ENCODE measurements at regions not wholly inside any gene's neighbourhood (a gene's known extent, or its start where the extent isn't known, plus 50 kb on each side); places are given as distances from the start of the nearest gene placed in this dataset.

DNA sequence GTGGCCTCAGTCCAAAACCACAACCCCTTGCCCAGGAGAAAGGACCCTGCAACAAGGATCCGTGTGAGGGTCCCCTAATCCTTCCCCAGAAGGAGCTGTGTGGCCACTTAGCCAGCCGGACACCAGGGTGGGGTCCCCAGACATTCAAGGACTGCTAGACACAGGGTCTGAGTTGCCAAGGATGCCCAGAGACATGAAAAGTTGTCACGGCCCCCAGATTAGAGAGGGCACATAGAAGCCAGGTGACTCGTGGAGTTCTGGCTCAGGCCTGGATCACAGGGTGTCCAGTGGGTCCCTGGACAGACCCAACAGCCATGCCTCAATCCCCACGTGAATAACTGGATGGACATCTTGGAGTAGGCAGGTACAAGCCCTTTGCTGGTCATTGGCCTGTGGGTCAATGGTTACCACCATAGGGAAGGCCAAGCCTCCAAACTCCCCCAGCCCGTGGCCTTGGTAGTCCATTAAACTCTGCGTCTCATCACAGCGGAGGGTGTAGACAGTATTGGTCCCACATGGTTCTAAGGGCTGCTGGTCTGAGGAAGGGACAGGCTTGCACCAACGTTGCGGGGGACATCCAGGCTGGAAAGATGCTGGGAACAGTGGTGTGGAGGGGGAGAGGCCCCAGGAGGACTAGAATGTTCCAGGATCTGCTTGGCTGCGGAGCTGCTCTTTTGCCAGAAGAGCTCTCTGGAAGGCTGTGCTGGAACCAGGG, 205.9 kb upstream of the PPP2R2D start:
- Histone ChIP-seq H3K36me3 (replicated peaks; ENCODE audit: control insufficient read depth, insufficient read depth, low read length) (no peaks in the 10 kb centered on the region), H3K4me3 (ENCODE audit: insufficient read depth, low read depth, low read length) (no peak overlapping the region), H3K27me3 (ENCODE audit: control insufficient read depth, insufficient read depth, low read length) (no peaks in the 10 kb centered on the region; the same call in 1 of the 2 replicates)
- DNase-seq = no peak

DNA sequence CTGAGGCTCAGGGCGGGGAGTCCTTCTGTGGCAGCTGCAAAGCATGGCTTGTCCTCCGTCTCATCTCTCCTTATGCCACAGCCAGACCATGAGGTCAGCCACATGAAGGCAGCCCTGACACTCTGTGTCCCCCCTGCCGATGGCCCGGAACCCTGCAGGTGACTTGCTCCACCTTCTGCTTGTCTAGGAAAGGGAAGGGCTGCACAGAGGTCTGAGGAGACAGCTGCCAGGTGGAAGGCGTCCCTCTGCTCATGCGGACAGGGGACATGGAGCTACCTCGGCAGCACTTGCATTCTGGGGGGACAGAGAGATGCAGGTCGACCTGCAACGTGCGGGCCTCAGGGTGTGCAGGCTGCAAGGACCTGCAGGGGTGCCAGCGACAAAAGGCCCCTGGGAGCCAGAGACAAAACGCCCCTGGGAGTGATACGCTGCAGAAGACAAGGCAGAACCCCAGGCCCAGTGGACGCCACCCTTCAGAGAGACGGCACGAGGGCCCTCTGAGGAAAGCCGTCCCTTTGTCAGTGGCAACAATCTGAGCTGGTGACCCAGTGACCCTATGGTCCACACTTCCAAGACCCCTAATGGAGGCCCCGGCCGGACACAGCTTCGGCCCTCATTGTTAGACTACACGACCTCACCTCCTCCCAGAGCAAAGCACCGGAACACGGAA, 205.2 kb upstream of the PPP2R2D start:
- peak; percentile 12 for DNase-seq

DNA sequence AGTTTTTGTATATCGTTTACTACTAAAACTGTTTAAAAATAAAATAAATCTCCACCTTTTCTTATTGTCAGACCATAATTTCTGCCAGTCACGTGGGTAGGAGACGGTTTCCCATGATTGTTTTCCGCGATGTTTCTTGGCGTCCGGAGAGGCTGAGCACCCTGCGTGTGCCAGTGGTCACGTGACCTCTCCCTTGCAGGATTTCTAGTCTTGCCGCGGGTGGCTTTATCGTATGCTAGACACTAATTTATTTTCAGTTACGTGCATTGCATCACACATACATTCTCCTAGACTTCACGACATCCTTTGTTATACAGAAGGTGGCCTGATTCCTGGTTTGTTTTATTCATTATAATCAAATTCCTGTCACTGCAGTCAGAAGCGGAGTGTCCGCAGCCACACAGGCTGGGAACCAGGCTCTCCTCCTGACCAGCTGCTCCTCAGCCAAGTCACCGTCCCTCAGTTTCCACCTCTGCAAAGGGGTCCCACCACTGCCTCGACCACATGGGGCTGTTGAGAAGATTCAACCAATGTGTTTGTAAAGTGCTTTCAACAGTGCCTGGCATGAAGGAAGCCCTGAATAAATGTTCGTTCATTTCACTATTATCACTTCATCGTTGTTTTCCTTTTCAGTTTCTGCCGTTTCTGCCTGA, 203.2 kb upstream of the PPP2R2D start:
- peak; percentile 11 for DNase-seq
- H3K36me3 ChIP-seq (replicated peaks; ENCODE audit: control insufficient read depth, insufficient read depth, low read length) = no peaks in the 10 kb centered on the region
- no peak overlapping the region for H3K4me3 ChIP-seq (ENCODE audit: insufficient read depth, low read depth, low read length)
- no peaks in the 10 kb centered on the region; the same call in 1 of the 2 replicates for H3K27me3 ChIP-seq (ENCODE audit: control insufficient read depth, insufficient read depth, low read length)

More for the DNA sequence above, 205.2 kb upstream of the PPP2R2D start:
- H3K27me3 ChIP-seq (ENCODE audit: control insufficient read depth, insufficient read depth, low read length) = no peaks in the 10 kb centered on the region; the same call in 1 of the 2 replicates
- no peaks in the 10 kb centered on the region for H3K36me3 ChIP-seq (replicated peaks; ENCODE audit: control insufficient read depth, insufficient read depth, low read length)
- no peak overlapping the region for H3K4me3 ChIP-seq (ENCODE audit: insufficient read depth, low read depth, low read length)

DNA sequence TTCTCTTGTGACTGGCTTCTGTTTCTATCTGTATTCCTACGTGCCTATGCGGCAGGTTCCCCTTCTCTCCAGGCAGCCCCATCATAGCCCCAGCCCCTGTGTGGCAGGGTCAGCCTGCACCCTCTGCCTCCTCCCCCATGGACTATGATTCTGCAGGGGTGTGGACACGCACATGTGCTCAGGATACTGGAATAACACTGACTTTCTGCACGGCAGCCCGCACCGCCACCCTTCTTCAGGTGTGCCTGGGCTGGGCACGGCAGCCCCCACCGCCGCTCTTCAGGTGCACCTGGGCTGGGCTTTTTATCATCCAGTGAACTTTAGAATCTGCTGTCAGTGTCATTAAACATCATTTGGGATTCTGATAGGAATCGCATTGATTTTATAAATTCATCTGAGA, 202.6 kb upstream of the PPP2R2D start:
- DNase-seq = no peak
- no peaks in the 10 kb centered on the region for H3K27me3 ChIP-seq (ENCODE audit: control insufficient read depth, insufficient read depth, low read length)
- no peak overlapping the region for H3K4me3 ChIP-seq (ENCODE audit: insufficient read depth, low read depth, low read length)
- H3K36me3 ChIP-seq (replicated peaks; ENCODE audit: control insufficient read depth, insufficient read depth, low read length) = no peaks in the 10 kb centered on the region

GRCh38 chr10:131698986-131699385, 201.8 kb upstream of the PPP2R2D start:
- DNase-seq = no peak
- H3K36me3 ChIP-seq (replicated peaks; ENCODE audit: control insufficient read depth, insufficient read depth, low read length) = no peaks in the 10 kb centered on the region
- H3K4me3 ChIP-seq (ENCODE audit: insufficient read depth, low read depth, low read length) = no peak overlapping the region
- no peaks in the 10 kb centered on the region for H3K27me3 ChIP-seq (ENCODE audit: control insufficient read depth, insufficient read depth, low read length)

DNA sequence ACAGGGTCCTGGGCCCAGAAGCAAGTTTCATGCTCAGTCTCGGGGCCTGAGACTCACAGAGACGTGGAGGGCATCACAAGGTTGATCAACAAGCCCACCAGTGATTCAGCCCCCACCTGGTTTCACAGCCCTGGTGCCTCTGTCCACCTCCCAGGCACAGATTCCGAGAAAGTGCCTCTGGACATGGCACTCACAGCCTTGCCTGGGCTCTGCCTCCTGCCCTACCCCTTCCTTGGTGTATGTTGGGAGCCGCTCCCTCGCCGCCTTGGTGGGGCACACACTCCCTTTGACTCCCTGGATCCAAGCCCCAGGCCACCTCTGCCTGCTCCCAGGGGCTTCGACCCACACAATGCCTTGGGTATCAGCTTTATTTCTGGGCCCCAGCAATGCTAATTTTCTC, 200.8 kb upstream of the PPP2R2D start:
- H3K27me3 ChIP-seq (ENCODE audit: control insufficient read depth, insufficient read depth, low read length) = no peaks in the 10 kb centered on the region
- no peaks in the 10 kb centered on the region for H3K36me3 ChIP-seq (replicated peaks; ENCODE audit: control insufficient read depth, insufficient read depth, low read length)
- no peak overlapping the region for H3K4me3 ChIP-seq (ENCODE audit: insufficient read depth, low read depth, low read length)
- DNase-seq = no peak

GRCh38 chr10:131700506-131700905, 200.3 kb upstream of the PPP2R2D start:
- DNase-seq = no peak
- Histone ChIP-seq H3K4me3 (ENCODE audit: insufficient read depth, low read depth, low read length) (no peak overlapping the region), H3K36me3 (replicated peaks; ENCODE audit: control insufficient read depth, insufficient read depth, low read length) (no peaks in the 10 kb centered on the region), H3K27me3 (ENCODE audit: control insufficient read depth, insufficient read depth, low read length) (no peaks in the 10 kb centered on the region)

GRCh38 chr10:131701131-131701947, 199.5 kb upstream of the PPP2R2D start:
- H3K27me3 ChIP-seq (ENCODE audit: control insufficient read depth, insufficient read depth, low read length) = no peaks in the 10 kb centered on the region
- H3K36me3 ChIP-seq (replicated peaks; ENCODE audit: control insufficient read depth, insufficient read depth, low read length) = no peaks in the 10 kb centered on the region
- no peak for DNase-seq
- no peak overlapping the region for H3K4me3 ChIP-seq (ENCODE audit: insufficient read depth, low read depth, low read length)

- Histone ChIP-seq H3K36me3 (replicated peaks; ENCODE audit: control insufficient read depth, insufficient read depth, low read length) (no peaks in the 10 kb centered on the region), H3K27me3 (ENCODE audit: control insufficient read depth, insufficient read depth, low read length) (no peaks in the 10 kb centered on the region), H3K4me3 (ENCODE audit: insufficient read depth, low read depth, low read length) (no peak overlapping the region)
- DNase-seq = no peak
These were observed 198.1 kb upstream of the PPP2R2D start for GRCh38 chr10:131702531-131703356.

- Histone ChIP-seq H3K36me3 (replicated peaks; ENCODE audit: control insufficient read depth, insufficient read depth, low read length) (no peaks in the 10 kb centered on the region), H3K27me3 (ENCODE audit: control insufficient read depth, insufficient read depth, low read length) (no peaks in the 10 kb centered on the region), H3K4me3 (ENCODE audit: insufficient read depth, low read depth, low read length) (no peak overlapping the region)
- no peak for DNase-seq
These were observed 197.3 kb upstream of the PPP2R2D start for GRCh38 chr10:131703541-131703940.

DNA sequence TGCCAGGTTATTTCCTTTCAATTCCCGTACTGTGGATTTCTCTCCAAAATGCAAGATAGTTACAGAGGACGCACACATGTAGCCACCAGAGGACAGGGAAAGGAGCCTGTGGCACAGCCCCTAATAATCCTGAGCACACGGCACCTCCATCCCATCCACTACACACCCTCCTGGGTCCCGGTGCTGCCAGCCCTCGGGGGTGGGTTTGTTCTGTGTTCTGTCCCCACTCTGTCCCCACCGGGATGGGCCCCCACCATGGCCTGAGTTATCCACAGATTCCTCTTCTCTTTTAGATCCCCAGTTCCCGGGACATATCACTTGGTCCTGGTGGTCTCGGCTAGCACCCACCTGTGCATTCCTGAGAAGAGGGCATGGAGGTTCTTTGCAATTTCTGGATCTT, 196.9 kb upstream of the PPP2R2D start:
- no peak for DNase-seq
- H3K4me3 ChIP-seq (ENCODE audit: insufficient read depth, low read depth, low read length) = no peak overlapping the region
- no peaks in the 10 kb centered on the region for H3K27me3 ChIP-seq (ENCODE audit: control insufficient read depth, insufficient read depth, low read length)
- no peaks in the 10 kb centered on the region for H3K36me3 ChIP-seq (replicated peaks; ENCODE audit: control insufficient read depth, insufficient read depth, low read length)

GRCh38 chr10:131706476-131706875, 194.3 kb upstream of the PPP2R2D start:
- no peak for DNase-seq
- Histone ChIP-seq H3K4me3 (ENCODE audit: insufficient read depth, low read depth, low read length) (no peak overlapping the region), H3K36me3 (replicated peaks; ENCODE audit: control insufficient read depth, insufficient read depth, low read length) (no peaks in the 10 kb centered on the region), H3K27me3 (ENCODE audit: control insufficient read depth, insufficient read depth, low read length) (no peaks in the 10 kb centered on the region)

GRCh38 chr10:131706952-131707351, 193.9 kb upstream of the PPP2R2D start:
- Histone ChIP-seq H3K27me3 (ENCODE audit: control insufficient read depth, insufficient read depth, low read length) (no peaks in the 10 kb centered on the region), H3K36me3 (replicated peaks; ENCODE audit: control insufficient read depth, insufficient read depth, low read length) (no peaks in the 10 kb centered on the region), H3K4me3 (ENCODE audit: insufficient read depth, low read depth, low read length) (no peak overlapping the region)
- DNase-seq = no peak
